DMS 273 (cell line): ENCODE measurements at regions not wholly inside any gene's neighbourhood (a gene's known extent, or its start where the extent isn't known, plus 50 kb on each side); places are given as distances from the start of the nearest gene placed in this dataset.

ENCODE experiments used
- DNase-seq: peaks from one replicate; lab custom pipeline; 2025; ENCODE audit not compliant: unreplicated experiment; lab: John Stamatoyannopoulos, UW

DNA sequence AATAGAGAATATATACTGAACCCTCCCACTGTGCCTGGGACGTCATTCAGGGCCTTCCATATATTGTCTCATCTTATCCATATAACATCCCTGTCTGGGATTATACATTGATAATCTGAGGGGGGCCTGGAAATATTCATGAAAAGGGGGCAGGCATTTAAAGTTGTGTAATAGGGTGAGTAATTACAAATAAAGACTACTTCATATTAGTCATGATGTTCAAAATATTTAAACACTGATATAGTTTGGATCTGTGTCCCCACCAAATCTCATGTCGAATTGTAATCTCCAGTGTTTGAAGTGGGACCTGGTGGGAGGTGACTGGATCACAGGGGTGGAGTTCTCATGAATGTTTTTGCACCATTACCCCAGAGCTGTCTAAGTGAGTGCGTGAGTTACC is 97.8 kb downstream of the AQP9 start:
- no peak for DNase-seq

DNA sequence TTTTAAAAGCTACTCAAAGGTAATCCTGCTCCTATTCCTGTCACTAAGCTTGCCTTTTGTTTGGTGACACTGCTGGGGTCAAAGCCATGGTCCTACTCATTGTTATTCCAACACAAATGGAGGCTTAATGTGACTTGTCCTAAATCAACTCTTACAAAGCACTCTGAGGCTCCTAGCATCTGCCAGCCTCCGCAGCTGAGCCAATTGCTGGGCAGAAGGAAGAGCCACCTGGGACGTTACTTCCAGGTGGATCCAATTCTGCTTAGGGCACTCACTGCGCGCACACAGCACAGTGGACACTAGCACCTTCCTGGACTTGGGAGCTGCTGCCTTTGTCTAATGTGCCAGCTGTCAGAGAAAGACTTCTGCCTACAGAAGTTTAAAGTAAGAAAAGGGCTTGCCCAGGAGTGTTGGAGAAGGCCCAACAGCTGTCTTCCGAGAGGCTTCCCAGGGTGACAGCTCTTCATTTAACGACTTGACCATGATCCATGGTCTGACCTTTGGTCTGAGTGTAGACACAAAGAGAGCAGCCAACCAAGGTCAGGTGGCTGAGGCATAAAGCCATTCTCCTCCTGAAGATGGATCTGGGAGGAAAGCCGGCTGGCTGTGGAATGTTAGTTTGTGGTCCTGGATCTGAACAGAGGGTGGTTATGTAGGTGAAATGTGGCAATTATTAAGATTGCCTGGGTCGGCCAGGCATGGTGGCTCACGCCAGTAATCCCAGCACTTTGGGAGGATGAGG is 102.2 kb downstream of the AQP9 start:
- DNase-seq: no peak

DNA sequence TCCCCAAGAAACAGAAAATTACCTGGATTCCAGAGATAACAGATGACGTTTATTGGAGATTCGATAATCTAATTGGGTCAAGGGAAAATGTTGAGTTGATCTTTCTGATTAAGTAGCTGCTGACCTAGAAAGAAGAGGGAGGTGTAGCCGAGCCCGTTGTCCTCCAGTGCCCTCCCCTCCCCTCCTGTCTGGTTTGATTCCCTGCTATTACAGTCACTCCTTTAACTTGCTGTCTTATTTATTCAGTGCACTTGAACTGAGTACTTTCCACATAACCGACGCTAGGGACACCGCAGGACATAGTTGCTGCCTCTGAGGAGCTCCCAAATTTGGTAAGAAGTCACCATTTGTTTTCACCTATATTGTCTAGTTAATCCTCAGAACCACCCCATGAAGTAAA is 103.7 kb downstream of the AQP9 start:
- peak; percentile 32 for DNase-seq

DNA sequence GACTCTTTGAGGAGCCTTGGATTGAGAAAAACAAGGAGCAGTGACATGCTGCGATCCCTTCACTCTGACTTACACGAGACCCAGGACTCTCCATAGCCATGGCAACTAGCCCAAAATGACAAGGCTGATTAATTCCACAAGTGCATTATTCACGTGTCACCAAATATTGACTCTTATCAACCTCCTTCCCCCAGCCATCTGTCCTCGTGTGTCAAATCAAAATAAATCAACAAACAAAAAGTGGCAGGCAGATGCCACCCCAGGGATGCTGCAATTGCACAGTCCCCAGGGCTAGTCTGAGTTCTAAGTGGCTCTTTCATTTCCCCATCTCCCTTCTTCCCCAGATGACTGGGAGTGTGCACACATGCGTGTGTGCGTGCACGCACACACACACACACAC is 104.9 kb downstream of the AQP9 start:
- DNase-seq: peak; percentile 73

DNA sequence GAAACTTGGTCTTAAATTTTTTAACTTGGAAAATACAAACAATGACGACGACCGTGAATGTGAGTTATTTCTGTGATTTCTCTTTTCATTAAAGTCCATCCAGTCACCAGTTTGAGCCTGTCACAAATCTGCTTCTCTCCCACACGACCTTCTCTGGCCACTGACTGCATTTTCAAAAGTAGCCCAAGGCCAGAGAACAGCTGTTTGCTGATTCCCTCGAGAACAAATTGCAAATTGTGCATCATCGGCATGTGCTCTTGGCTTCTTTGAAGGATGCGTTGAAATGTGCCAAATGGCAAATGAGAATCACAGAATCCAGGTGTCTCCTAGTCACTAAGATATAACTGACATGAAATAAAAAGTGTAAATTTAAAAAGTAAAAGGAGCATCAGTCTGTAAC is 106.4 kb downstream of the AQP9 start:
- no peak for DNase-seq

DNA sequence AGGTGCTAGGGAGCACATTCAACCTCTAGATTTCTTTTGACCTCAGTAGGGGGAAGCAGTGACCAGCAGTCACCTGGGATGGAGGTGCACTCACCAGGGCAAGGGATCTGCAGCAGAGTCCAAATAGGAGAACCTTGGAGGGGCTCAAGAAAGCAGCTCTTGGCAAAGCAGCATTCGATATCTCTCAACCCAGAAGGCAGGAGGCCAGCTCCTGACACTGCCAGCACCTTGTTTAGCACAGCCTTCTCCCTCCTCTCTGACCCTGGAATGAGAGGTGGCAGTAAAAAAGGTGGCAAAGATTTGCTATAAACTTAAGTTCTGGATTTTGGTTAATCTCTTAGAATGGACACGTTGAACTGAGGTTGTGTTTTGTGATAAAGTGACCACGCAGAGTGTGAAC is 107.9 kb downstream of the AQP9 start:
- no peak for DNase-seq

DNA sequence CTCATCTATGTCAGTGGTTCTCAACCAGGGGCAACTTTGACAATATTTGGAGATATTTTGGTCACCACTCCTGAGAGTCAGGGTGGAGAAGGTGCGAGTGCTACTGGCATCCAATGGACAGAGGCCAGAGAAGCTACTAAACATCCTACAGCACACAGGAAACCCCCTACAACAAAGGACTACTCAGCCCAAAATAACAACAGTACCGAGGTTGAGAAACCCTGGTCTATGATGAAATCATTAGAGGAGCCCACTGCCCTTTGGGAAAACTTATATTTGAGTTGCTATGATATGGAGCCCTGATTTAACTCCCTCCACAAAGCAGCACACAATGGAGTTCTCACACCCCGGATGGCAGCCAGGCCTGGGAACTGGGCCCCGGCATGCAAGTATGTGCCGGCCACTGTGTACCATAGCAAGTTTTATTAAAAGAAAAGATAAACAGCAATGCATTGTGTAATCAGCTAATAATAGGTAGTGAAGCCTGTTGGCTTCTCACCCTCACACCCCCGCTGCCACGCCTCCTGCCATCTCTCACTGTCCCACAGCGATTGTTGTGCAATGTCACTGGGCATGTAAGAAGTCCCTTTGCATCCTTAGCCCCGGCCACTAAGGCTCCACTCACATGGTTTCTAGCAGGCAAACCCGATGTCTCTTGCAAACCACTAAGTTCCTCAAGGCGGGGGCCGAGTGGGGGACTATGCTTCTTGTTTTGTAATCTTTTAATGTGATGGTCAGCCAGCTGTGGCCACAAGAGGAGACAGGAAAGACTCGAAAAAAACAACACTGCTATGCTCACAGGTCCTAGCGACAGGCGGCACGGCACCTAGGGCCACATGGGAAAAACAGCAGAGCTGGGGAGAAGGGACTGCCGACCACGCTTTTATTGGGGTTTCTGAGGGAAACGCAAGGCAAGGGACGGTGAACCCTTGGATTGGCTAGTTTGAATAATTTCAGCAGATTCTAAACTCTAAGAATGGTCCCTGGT is 110.0 kb downstream of the AQP9 start:
- DNase-seq: no peak

DNA sequence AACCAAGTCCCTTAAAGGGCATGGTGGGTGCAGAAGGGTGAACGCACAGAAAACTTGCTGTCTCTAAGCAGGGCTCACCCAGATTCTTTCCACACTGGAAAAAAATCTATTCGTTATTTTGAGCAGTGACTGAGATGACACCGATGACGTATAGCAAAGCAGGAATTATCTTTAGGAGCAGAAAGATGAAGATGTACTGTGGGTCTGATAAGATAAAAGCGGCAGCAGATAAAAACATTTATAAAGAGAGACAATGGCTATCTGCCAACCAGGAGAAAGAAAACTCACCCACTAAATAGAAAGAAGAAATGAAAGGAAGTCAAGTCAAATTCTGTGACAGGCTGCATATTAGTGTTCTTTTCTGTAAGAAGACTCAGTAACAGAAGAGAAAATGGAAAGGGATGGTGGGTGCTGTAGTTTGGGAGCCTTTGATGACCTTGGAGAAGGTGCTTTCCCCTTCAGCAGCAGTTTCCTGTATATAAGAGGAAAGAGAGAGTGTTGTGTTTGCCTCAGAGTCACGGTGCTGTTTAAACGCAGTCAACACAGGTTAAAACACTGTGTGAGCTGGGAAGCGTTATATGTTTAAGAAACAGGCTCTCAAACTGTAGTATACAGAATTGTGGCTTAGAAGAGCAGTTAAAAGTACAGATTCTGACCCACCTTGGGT is 111.6 kb downstream of the AQP9 start:
- DNase-seq: no peak

DNA sequence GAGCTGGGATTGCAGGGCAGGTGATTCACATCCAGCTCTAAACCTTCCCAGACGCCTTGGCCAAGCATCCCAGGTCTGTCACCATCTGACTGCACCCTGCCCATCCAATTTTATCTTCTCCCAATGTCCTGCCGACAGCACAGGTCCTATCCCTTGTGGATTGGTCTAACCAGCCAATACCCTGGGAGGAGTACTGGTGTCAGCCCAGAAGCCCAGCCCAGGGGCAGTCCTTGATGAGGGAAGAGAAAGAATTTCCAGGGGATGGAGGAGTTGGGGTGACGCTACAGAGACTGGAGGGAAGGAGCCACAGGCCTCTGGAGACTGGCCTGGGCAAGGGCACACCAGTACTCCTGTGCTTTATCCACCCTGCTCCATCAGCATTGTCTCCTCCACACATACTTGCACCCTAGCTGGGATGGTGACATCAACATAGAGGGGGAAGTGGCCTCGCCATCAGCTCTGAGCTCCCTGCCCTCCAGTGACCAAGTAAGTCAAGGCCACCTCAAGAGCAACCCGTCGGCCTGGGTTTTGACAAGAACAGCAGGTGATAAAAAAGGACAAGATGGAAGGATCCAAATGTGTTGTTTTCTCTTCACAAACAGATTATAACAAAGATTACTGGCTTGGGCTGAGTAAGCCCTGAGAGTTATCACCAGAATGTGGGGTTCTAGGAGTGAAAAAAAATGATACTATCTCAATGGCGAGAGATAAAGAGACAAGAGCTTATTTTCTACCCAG is 114.6 kb downstream of the AQP9 start:
- DNase-seq: no peak

DNA sequence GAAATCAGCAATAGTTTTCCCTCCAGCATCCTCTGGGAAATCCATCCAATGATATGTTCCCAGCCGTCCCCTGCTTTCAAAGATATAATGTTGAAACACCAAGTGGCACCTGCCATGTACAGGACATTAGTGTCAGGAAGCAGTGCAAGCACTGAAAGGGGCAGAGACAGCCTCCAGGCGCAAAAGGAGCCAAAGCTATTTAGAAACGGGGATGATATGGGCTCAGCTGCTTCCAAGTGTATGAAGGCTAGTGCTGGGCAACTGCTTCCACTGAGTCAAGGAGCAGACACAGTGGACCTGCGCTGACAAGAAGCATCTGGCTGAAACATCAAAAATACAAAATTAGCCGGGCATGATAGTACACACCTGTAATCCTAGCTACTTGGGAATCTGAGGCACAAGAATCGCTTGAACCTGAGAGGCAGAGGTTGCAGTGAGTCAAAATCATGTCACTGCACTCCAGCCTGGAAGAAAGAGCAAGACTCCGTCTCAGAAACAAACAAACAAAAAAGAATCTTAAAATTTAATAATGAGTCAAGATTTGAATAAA is 119.7 kb downstream of the AQP9 start:
- DNase-seq: no peak

DNA sequence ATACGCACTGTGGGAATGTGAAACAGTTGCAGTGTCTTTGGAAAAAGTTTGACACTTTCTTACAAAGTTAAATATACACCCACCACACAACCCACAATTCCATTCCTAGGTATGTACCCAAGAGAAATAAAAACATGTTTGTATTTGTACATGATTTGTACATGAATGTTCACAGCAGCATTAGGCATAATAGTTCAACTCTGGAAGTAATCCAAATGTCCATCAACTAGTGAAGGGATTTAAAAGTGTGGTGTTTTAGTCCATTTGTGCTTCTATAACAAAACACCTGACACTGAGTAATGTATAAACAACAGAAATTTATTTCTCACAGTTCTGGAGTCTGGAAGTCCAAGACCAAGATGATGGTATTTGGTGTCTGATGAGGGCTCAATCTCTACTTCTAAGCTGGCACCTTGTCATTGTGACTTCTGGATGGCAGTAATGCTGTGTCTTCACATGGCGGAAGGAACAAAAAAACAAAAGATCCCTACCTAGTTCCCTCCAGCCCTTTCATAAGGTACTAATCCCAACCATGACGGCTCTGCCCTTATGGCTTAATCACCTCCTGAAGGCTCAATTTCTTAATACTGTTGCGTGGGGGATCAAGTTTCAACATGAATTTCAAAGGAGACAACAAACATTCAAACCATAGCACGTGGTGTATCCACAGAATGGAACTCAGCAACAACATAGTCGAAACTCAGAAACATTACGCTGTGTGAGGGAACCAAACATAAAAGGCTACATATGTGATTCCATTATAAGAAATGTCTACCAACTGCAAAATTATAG is 120.5 kb downstream of the AQP9 start:
- DNase-seq: no peak

DNA sequence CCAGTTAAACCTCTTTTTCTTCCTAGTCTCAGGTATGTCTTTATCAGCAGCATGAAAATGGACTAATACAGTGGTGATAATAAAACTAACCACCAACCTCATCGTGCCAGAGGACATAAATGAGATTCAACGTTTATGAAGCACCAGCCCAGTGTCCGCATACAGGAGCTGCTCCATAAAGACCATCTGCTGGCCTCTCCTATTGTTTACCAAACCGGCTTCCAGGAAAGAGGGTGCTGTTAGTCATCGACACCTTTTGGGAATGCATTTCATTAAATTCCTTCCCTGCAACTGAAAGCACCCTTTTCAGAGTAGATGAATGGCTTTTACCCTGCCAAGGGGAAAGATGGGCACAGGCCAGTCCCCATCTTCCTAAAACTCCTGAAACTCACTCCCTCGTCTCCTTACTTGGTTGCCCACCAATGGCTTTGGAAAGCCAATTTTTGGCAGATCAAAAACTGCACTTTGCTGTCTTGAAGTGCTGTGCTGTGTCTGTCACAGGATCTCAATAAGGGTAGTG is 122.1 kb downstream of the AQP9 start:
- peak; percentile 14 for DNase-seq

DNA sequence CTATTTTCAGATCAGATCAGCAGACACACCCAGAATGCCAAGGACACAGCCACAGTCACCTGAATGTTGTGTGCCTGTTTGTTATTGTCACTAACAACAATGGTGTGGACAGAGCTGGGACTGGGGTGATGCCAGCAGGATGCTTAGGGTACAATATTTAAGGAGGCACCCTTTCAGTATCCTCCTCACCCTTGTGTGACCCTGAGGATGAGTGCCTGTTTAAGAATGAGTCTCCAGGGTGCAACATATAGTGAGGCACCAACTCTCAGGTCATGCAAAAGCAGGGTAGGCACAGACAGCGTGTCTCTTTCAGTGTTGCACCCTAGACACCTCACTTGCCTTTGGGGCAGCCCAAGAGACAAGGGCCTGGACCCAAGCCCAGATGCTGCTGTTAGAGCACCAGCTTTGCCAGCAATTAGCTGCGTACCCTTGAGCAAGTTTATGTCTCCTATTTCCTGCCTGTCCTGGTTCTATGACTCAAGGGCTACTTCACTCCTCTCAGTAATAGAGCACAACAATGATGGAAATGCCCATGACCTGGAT is 122.6 kb downstream of the AQP9 start:
- DNase-seq: peak; percentile 25

DNA sequence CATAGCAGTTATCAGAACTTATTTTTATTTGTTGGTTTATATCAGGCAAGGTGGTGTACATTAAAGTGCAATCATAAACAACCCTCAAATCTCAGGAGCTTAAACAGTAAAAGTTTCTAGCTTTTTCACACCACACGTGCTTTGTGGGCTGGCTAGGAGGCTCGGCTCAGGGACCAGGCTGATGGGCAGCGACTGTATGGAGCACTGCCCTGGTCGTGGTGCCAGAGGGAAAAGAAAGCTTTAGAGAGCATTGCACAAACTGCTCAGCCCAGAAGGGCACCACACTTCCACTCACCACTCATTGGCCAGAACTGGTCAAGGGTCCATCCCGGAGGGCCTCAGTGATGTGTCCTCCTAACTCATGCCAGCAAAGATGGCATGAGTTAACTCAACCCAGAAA is 123.2 kb downstream of the AQP9 start:
- no peak for DNase-seq

DNA sequence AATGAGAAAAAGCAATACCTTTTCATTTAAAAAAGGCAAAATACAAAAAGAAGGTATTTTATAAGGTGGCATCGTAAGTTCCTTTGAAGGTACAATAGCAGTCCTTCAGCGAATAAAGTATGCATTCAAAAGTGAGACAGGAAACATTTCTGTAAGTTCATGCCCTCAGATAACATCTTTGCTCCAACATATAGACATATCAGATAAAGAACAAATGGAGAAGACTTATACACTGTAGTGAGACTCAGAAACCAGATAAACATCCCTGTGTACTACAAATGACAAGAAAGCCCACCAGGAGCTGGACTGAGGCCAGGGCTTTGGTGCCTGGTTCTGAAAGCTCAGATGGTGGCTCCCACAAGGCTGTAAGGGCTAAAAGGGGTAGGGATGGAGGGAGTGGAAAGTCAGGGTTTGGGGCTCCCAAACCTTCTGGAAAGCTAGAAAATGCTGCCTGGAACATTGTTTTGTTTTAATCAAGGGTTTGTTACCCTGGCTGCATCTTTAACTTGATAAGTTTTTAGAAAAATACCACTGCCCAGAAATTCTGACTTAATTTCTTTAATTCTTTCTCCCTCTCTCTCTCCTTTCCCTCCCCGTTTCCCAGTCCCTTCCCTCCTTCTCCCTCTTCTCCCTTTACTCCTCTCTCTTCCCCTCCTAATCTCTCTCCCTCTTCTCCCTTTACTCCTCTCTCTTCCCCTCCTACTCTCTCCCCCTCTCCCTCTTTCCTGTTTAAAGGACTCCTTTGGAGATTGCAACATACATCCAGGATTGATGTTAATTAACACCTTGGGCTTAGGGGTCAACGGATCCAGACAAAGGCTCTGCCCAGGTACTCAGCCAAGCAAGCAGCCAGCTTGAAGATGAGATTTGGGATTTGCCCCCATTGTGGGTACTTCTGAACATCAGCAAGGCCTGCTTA is 126.1 kb downstream of the AQP9 start:
- peak; percentile 3 for DNase-seq

DNA sequence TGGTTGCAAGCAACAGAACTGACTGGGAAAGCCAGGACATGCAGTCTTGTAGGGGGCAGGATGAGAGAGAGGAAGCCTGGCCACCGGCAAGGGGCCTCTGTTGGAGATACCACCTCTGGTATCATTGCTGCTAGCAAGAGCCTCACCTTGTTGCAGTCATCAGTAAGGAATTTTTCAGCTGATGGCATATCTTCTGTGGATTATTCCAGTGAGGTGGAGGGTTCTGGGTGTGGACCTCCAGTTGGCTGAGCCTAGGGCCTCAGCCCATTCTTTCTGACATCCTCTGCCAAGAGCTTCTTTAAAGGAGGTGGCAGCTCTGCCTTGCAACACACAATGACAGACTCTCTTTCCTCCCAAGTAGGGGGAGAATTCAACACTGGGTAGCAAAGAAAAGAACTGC is 128.9 kb downstream of the AQP9 start:
- no peak for DNase-seq

DNA sequence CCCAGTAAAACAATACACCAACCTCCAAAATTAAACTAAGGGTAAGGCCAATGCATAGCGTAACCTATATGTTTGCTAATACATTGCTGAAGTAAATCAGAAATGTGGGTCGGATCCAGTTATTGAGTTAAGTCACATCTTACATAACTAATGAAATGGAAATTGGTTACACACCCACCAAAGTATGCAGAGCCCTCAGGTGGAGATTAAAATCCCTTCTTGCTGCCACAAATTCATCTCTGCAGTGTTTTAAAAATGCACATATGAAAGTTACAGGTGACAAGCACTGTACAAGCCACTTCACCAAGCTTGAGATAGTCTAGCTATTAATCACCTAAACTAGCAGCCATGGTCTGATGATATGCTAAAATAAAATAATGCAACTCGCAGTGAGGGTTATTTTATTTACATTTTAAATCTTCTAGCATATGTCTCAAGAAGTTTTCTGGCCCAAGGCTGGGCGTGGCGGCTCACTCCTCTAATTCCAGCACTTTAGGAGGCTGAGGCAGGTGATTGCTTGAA is 130.6 kb downstream of the AQP9 start:
- DNase-seq: no peak
